Liver (tissue), 8 donors: ENCODE measurements at regions not wholly inside any gene's neighbourhood (a gene's known extent, or its start where the extent isn't known, plus 50 kb on each side); places are given as distances from the start of the nearest gene placed in this dataset.

ENCODE experiments used
- DNase-seq: peaks from one replicate; pipeline ENCODE4 v3.0.0-alpha.2; 2017; ENCODE audit warnings: low spot score
- H3K27ac ChIP-seq, 2 donors: one replicate each; pipeline ENCODE4 v1.7.0; 2013; ENCODE audit warnings: inconsistent platforms in 2 of 2, low read length in 2 of 2, control low read depth in 1 of 2, low read depth in 1 of 2, mild to moderate bottlenecking in 1 of 2
- H3K27me3 ChIP-seq, 4 donors: one replicate each; pipeline versions ENCODE4 v1.6.1 to v1.7.0; 2013; ENCODE audit warnings: low read length in 3 of 4, inconsistent platforms in 1 of 4, mild to moderate bottlenecking in 1 of 4, moderate library complexity in 1 of 4; ENCODE audit not compliant: control insufficient read depth in 4 of 4, insufficient read depth in 4 of 4
- H3K36me3 ChIP-seq, 4 donors: one replicate each; pipeline versions ENCODE4 v1.6.1 to v1.7.0; 2013; ENCODE audit warnings: low read length in 3 of 4, mild to moderate bottlenecking in 3 of 4, low read depth in 1 of 4, moderate library complexity in 1 of 4; ENCODE audit not compliant: control insufficient read depth in 4 of 4, insufficient read depth in 3 of 4
- H3K4me1 ChIP-seq, 4 donors: one replicate each; pipeline versions ENCODE4 v1.6.1 to v1.7.0; 2013; ENCODE audit warnings: low read length in 3 of 4, mild to moderate bottlenecking in 3 of 4, moderate library complexity in 1 of 4; ENCODE audit not compliant: control insufficient read depth in 4 of 4, insufficient read depth in 4 of 4
- H3K4me3 ChIP-seq, 3 donors: one replicate each; pipeline versions ENCODE4 v1.6.1 to v1.7.0; 2013; ENCODE audit warnings: low read length in 3 of 3, control low read depth in 1 of 3, low read depth in 1 of 3, mild to moderate bottlenecking in 1 of 3
- H3K9ac ChIP-seq, 2 donors: one replicate each; pipeline ENCODE4 v1.7.0; 2013; ENCODE audit warnings: low read length in 2 of 2, mild to moderate bottlenecking in 2 of 2, moderate library complexity in 2 of 2, control low read depth in 1 of 2, low read depth in 1 of 2
- H3K9me3 ChIP-seq, 4 donors: one replicate each; pipeline versions ENCODE4 v1.6.1 to v1.7.0; 2013; ENCODE audit warnings: low read length in 3 of 4; ENCODE audit not compliant: control insufficient read depth in 4 of 4
- CTCF ChIP-seq: fragments of 150-350 bp; IDR thresholded peaks from 2 replicates; pipeline ENCODE4 v1.5.1; 2017; ENCODE audit warnings: improper control_type of control experiment, low read depth, low read length; ENCODE audit not compliant: missing input control
- EGR1 ChIP-seq, 2 donors: IDR thresholded peaks; 2 replicates each; pipeline ENCODE4 v1.6.1; 2016 to 2018; ENCODE audit warnings: antibody characterized with exemption in 2 of 2, low read depth in 2 of 2
- FOXA1 ChIP-seq: IDR thresholded peaks from 2 replicates; pipeline ENCODE4 v1.6.1; 2016; ENCODE audit warnings: antibody characterized with exemption
- GABPA ChIP-seq, 2 donors: IDR thresholded peaks in 1 of 2; conservative IDR thresholded peaks in 1 of 2; 2 replicates each; pipeline ENCODE4 v1.6.1; 2016; ENCODE audit warnings: antibody characterized with exemption in 2 of 2, mild to moderate bottlenecking in 1 of 2, moderate library complexity in 1 of 2
- HNF4A ChIP-seq, 2 donors: conservative IDR thresholded peaks; 2 replicates each; pipeline ENCODE4 v1.6.1; 2016; ENCODE audit warnings: antibody characterized with exemption in 2 of 2, mild to moderate bottlenecking in 2 of 2
- HNF4G ChIP-seq: IDR thresholded peaks from 2 replicates; pipeline ENCODE4 v1.6.1; 2016; ENCODE audit warnings: antibody characterized with exemption
- JUND ChIP-seq, 2 donors: IDR thresholded peaks; 2 replicates each; pipeline ENCODE4 v1.6.1; 2016; ENCODE audit warnings: antibody characterized with exemption in 2 of 2
- MAX ChIP-seq: IDR thresholded peaks from 2 replicates; pipeline ENCODE4 v1.6.1; 2016; ENCODE audit warnings: antibody characterized with exemption
- NR2F2 ChIP-seq: IDR thresholded peaks from 2 replicates; pipeline ENCODE4 v1.6.1; 2016; ENCODE audit warnings: antibody characterized with exemption
- RAD21 ChIP-seq, 2 donors: IDR thresholded peaks; 2 replicates each; pipeline ENCODE4 v1.6.1; 2016; ENCODE audit warnings: antibody characterized with exemption in 2 of 2, mild to moderate bottlenecking in 2 of 2
- REST ChIP-seq: IDR thresholded peaks from 2 replicates; pipeline ENCODE4 v1.6.1; 2016; ENCODE audit warnings: antibody characterized with exemption, mild to moderate bottlenecking
- RXRA ChIP-seq, 2 donors: IDR thresholded peaks; 2 replicates each; pipeline ENCODE4 v1.6.1; 2017 to 2018; ENCODE audit warnings: antibody characterized with exemption in 2 of 2, mild to moderate bottlenecking in 1 of 2
- SP1 ChIP-seq: IDR thresholded peaks from 2 replicates; pipeline ENCODE4 v1.6.1; 2018; ENCODE audit warnings: antibody characterized with exemption, mild to moderate bottlenecking
- TAF1 ChIP-seq: conservative IDR thresholded peaks from 2 replicates; pipeline ENCODE4 v1.6.1; 2016; ENCODE audit warnings: antibody characterized with exemption, mild to moderate bottlenecking
- YY1 ChIP-seq: IDR thresholded peaks from 2 replicates; pipeline ENCODE4 v1.6.1; 2016; ENCODE audit warnings: antibody characterized with exemption, mild to moderate bottlenecking
- ZBTB33 ChIP-seq: IDR thresholded peaks from 2 replicates; pipeline ENCODE4 v1.6.1; 2016; ENCODE audit warnings: antibody characterized with exemption
- WGBS: extraction: QIAGEN DNeasy Blood & Tissue Kit; methylation state at CpG from one replicate; pipeline ENCODE4 v1.1.7; 2013; 5-methylcytosine and 5-hydroxymethylcytosine counted together
- donor health status: healthy.
- donor health status: healthy.
- donor health status: healthy.
- donor health status: healthy.
- donor health status: healthy.

GRCh38 chr1:17890056-17890814 lies 135.1 kb downstream of the ACTL8 start:
- TF ChIP-seq HNF4G (no peak), GABPA (IDR thresholded peaks at IDR 0.05 in 1 of 2, conservative IDR thresholded peaks at IDR 0.05 in 1 of 2) (no peak), RXRA (IDR thresholded peaks at IDR 0.05) (no peak)
- Histone ChIP-seq H3K36me3 (no peaks in the 10 kb centered on the region), H3K27ac (no peak overlapping the region), H3K4me1 (no peaks in the 10 kb centered on the region), H3K9ac (no peak overlapping the region), H3K9me3 (no peaks in the 10 kb centered on the region), H3K4me3 (no peak overlapping the region), H3K27me3 (no peaks in the 10 kb centered on the region)
- 56% methylated on average over 23 of the region's 23 CpGs for WGBS
- no peak for DNase-seq

GRCh38 chr1:17890815-17891191 lies 135.7 kb downstream of the ACTL8 start:
- H3K27ac ChIP-seq = no peak overlapping the region
- no peaks in the 10 kb centered on the region for H3K36me3 ChIP-seq
- WGBS = 66% methylated on average over 8 of the region's 8 CpGs
- no peaks in the 10 kb centered on the region for H3K4me1 ChIP-seq
- no peak for DNase-seq
- no peaks in the 10 kb centered on the region for H3K9me3 ChIP-seq
- no peak overlapping the region for H3K4me3 ChIP-seq
- no peak overlapping the region for H3K9ac ChIP-seq
- H3K27me3 ChIP-seq = peaks cover 0 to 4% (median 0%) of the 10 kb centered on the region in 4 donors
- TF ChIP-seq YY1 (no peak), HNF4A (conservative IDR thresholded peaks at IDR 0.05) (no peak), GABPA (IDR thresholded peaks at IDR 0.05 in 1 of 2, conservative IDR thresholded peaks at IDR 0.05 in 1 of 2) (no peak), HNF4G (no peak), NR2F2 (no peak), RXRA (IDR thresholded peaks at IDR 0.05) (no peak), ZBTB33 (no peak), SP1 (no peak), RAD21 (IDR thresholded peaks at IDR 0.05) (no peak), REST (no peak), EGR1 (IDR thresholded peaks at IDR 0.05; ENCODE audit: low read depth in 2 of 2) (no peak), CTCF (no peak), JUND (IDR thresholded peaks at IDR 0.05) (no peak), MAX (no peak), FOXA1 (no peak), TAF1 (no peak)
